ENCODE measurements at regions not wholly inside any gene's neighbourhood (a gene's known extent, or its start where the extent isn't known, plus 50 kb on each side); places are given as distances from the start of the nearest gene placed in this dataset.

- in situ Hi-C loops (cut with MboI; ENCODE audit: low sequenced_read_pairs) (no loop called here), intact Hi-C loops (cut with micrococcal nuclease) (loop anchor here (5.0 kb wide), 1 partner anchor 57 kb away; no protein-coding TSS in a partner anchor), dilution Hi-C loops (cut with HindIII; ENCODE audit: low sequenced_read_pairs, unreplicated experiment) (no loop called here)
- Histone ChIP-seq H3K9me1 (ENCODE audit: insufficient read depth, low read length) (peaks cover 16% of the 10 kb centered on the region), H3K4me1 (ENCODE audit: control insufficient read depth, insufficient read depth, low read length) (peaks cover 32% of the 10 kb centered on the region), H2BK5ac (ENCODE audit: low read depth, low read length, poor library complexity, severe bottlenecking) (peak overlapping the region; percentile 97), H4K8ac (ENCODE audit: low read depth in 2 of 2, low read length in 2 of 2) (peak overlapping the region; percentile 74 to 98), H3K18ac (ENCODE audit: low read depth, low read length) (peak overlapping the region; percentile 99), H3K56ac (ENCODE audit: extremely low read depth, insufficient read depth, low read length) (peak overlapping the region; percentile 89), H2BK120ac (ENCODE audit: low read depth, low read length) (peak overlapping the region; percentile 92), H3K4me2 (ENCODE audit: low read depth, low read length) (peak overlapping the region; percentile 83; the same call in 1 of the 2 replicates), H3K23ac (ENCODE audit: low read depth, low read length) (peak overlapping the region; percentile 78), H3K79me1 (ENCODE audit: low read depth in 1 of 2, low read length in 2 of 2) (no peaks in the 10 kb centered on the region), H2AFZ (replicated peaks; ENCODE audit: low read length, poor library complexity) (peak overlapping the region; percentile 8), H3K4ac (ENCODE audit: low read depth, low read length) (peak overlapping the region; percentile 89), H3K14ac (replicated peaks; ENCODE audit: low read depth, low read length) (peak overlapping the region; percentile 91), H2BK15ac (ENCODE audit: low read depth, low read length) (peak overlapping the region; percentile 75), H3K9me3 (ENCODE audit: control insufficient read depth, insufficient read depth, low read length) (peaks cover 4% of the 10 kb centered on the region; the same call in 1 of the 2 replicates), H4K91ac (ENCODE audit: insufficient read depth, low read depth, low read length) (peak overlapping the region; percentile 98), H2BK20ac (ENCODE audit: low read depth, low read length) (peak overlapping the region; percentile 92), H3K9ac (ENCODE audit: low read depth, low read length) (peak overlapping the region; percentile 27; the same call in 1 of the 2 replicates), H3K27me3 (ENCODE audit: control insufficient read depth, insufficient read depth, low read length) (no peaks in the 10 kb centered on the region), H3K4me3 (ENCODE audit: insufficient read depth, low read depth, low read length) (no peak overlapping the region), H4K20me1 (ENCODE audit: insufficient read depth, low read length) (no peaks in the 10 kb centered on the region), H2AK9ac (replicated peaks; ENCODE audit: low read depth, low read length, poor library complexity) (no peak overlapping the region), H2AK5ac (ENCODE audit: low read depth, low read length) (peak overlapping the region; percentile 93), H4K5ac (ENCODE audit: low read depth, low read length) (peak overlapping the region; percentile 92), H3K27ac (ENCODE audit: insufficient read depth, low read length) (peak overlapping the region; percentile 97), H3K36me3 (ENCODE audit: control insufficient read depth, insufficient read depth, low read length) (no peaks in the 10 kb centered on the region)
- no TSS peak for BruUV-seq (replicated peaks)
- no peak for DNase-seq
- ChIA-PET CTCF (no interaction called here), POLR2A (ENCODE audit: unreplicated experiment) (no interaction called here)
- ATAC-seq (ENCODE audit: low read depth), result no peak
- TF ChIP-seq BHLHE40 (IDR thresholded peaks at IDR 0.05; ENCODE audit: low read depth, low read length), result no peak
- TF ChIP-seq POLR2A (IDR thresholded peaks at IDR 0.05; ENCODE audit: low read depth, low read length), result no peak
- TF ChIP-seq NFE2L2 (IDR thresholded peaks at IDR 0.05; ENCODE audit: low read depth, low read length), result no peak
- no peak for TF ChIP-seq CHD1 (IDR thresholded peaks at IDR 0.05; ENCODE audit: low read depth, low read length)
- no peak for TF ChIP-seq ELK1 (IDR thresholded peaks at IDR 0.05; ENCODE audit: borderline replicate concordance, low read depth, low read length)
- TF ChIP-seq SMC3 (IDR thresholded peaks at IDR 0.05; ENCODE audit: low read depth, low read length), result no peak
- no peak for TF ChIP-seq MXI1 (IDR thresholded peaks at IDR 0.05; ENCODE audit: borderline replicate concordance, low read depth, low read length)
- TF ChIP-seq FOS (IDR thresholded peaks at IDR 0.05; ENCODE audit: low read depth, low read length), result no peak
- TF ChIP-seq RCOR1 (IDR thresholded peaks at IDR 0.05; ENCODE audit: insufficient replicate concordance, low read length), result no peak
- no peak for TF ChIP-seq CEBPB (IDR thresholded peaks at IDR 0.05; ENCODE audit: low read depth, low read length)
- TF ChIP-seq MAZ (IDR thresholded peaks at IDR 0.05; ENCODE audit: borderline replicate concordance, low read depth, low read length), result no peak
- no peak for TF ChIP-seq USF2 (IDR thresholded peaks at IDR 0.05; ENCODE audit: low read depth, low read length)
- no peak for TF ChIP-seq RAD21 (IDR thresholded peaks at IDR 0.05; ENCODE audit: low read length)
- no peak for TF ChIP-seq CTCF (conservative IDR thresholded peaks at IDR 0.05; ENCODE audit: low read depth, low read length)
- no peak for TF ChIP-seq MAFK (IDR thresholded peaks at IDR 0.05; ENCODE audit: low read depth, low read length)
- WGBS, 2 experiments (ENCODE audit: extremely low coverage in 2 of 2, insufficient read length in 1 of 2), result no CpG with 5 or more reads among the region's 6 CpGs
These were observed 432.6 kb downstream of the TNS3 start for GRCh38 chr7:47149208-47149839.

All from IMR-90 (cell line).